GM23338 (cell line): ENCODE measurements at regions not wholly inside any gene's neighbourhood (a gene's known extent, or its start where the extent isn't known, plus 50 kb on each side); places are given as distances from the start of the nearest gene placed in this dataset.

Experiments
- ATAC-seq: fragments of 200-7000 bp; cut with Tn5 transposase; 3 replicates; pipeline ENCODE4 v1.9.1; 2020
- DNase-seq: peaks from one replicate; pipeline ENCODE4 v3.0.0-alpha.2; 2015; ENCODE audit warnings: low spot score
- H2AFZ ChIP-seq: fragments of 200-600 bp; sonication (generic); 2 replicates; pipeline ENCODE4 v1.8.0; 2016; ENCODE audit warnings: antibody characterized with exemption, mild to moderate bottlenecking, moderate library complexity
- H3F3A ChIP-seq: fragments of 200-600 bp; sonication (generic); replicated peaks from 2 replicates; pipeline ENCODE4 v1.8.0; 2017; ENCODE audit warnings: antibody characterized with exemption, mixed run types, low read depth
- H3K27ac ChIP-seq: fragments of 200-600 bp; sonication (generic); 2 replicates; pipeline ENCODE4 v1.6.1; 2016; ENCODE audit warnings: low read depth
- H3K27me3 ChIP-seq: fragments of 200-600 bp; sonication (generic); 2 replicates; pipeline ENCODE4 v1.8.0; 2016; ENCODE audit warnings: mild to moderate bottlenecking, mixed run types, moderate library complexity; ENCODE audit not compliant: insufficient read depth
- H3K36me3 ChIP-seq: fragments of 200-600 bp; sonication (generic); 2 replicates; pipeline ENCODE4 v1.8.0; 2016; ENCODE audit warnings: mild to moderate bottlenecking; ENCODE audit not compliant: insufficient read depth
- H3K4me1 ChIP-seq: fragments of 200-600 bp; sonication (generic); 2 replicates; pipeline ENCODE4 v1.8.0; 2016; ENCODE audit warnings: mild to moderate bottlenecking, moderate library complexity; ENCODE audit not compliant: insufficient read depth
- H3K4me2 ChIP-seq: fragments of 200-600 bp; sonication (generic); 2 replicates; pipeline ENCODE4 v1.7.1; 2017; ENCODE audit warnings: mixed run types
- H3K4me3 ChIP-seq: fragments of 200-600 bp; sonication (generic); 2 replicates; pipeline ENCODE4 v1.6.1; 2016; ENCODE audit warnings: mixed run types
- H3K79me2 ChIP-seq: fragments of 200-600 bp; sonication (generic); replicated peaks from 2 replicates; pipeline ENCODE4 v1.8.0; 2017; ENCODE audit warnings: mild to moderate bottlenecking; ENCODE audit not compliant: insufficient read depth
- H3K9me2 ChIP-seq: fragments of 200-600 bp; sonication (generic); 2 replicates; pipeline ENCODE4 v1.8.0; 2017; ENCODE audit not compliant: insufficient read depth
- H4K20me1 ChIP-seq: fragments of 200-600 bp; sonication (generic); replicated peaks from 2 replicates; pipeline ENCODE4 v1.8.0; 2017; ENCODE audit warnings: mild to moderate bottlenecking; ENCODE audit not compliant: insufficient read depth
- H3K27ac Mint-ChIP-seq: 2 replicates; pipeline ENCODE4 v1.8.0; 2020; ENCODE audit warnings: inconsistent platforms, mild to moderate bottlenecking, moderate library complexity, mixed read lengths
- H3K27me3 Mint-ChIP-seq: 3 replicates; pipeline ENCODE4 v1.8.0; 2022; ENCODE audit warnings: low read depth, mild to moderate bottlenecking, moderate library complexity, mixed read lengths, inconsistent platforms; ENCODE audit not compliant: insufficient read depth, poor library complexity
- H3K36me3 Mint-ChIP-seq: 3 replicates; pipeline ENCODE4 v1.8.0; 2021; ENCODE audit warnings: low read depth, mild to moderate bottlenecking, inconsistent platforms, moderate library complexity, mixed read lengths
- H3K4me1 Mint-ChIP-seq: 3 replicates; pipeline ENCODE4 v1.8.0; 2020; ENCODE audit warnings: mild to moderate bottlenecking, inconsistent platforms, mixed read lengths
- H3K4me3 Mint-ChIP-seq: 3 replicates; pipeline ENCODE4 v1.8.0; 2021; ENCODE audit warnings: moderate library complexity, mild to moderate bottlenecking, inconsistent platforms, mixed read lengths
- H3K9me3 Mint-ChIP-seq: 3 replicates; pipeline ENCODE4 v1.8.0; 2020; ENCODE audit warnings: moderate library complexity, mild to moderate bottlenecking, inconsistent platforms, mixed read lengths
- CREB1 ChIP-seq: fragments of 250-450 bp; sonication (Bioruptor Pico); IDR thresholded peaks from 2 replicates; pipeline ENCODE4 v1.5.0; 2020; ENCODE audit warnings: low read depth, mild to moderate bottlenecking, moderate library complexity
- ETS1 ChIP-seq: IDR thresholded peaks from 2 replicates; pipeline ENCODE4 v1.6.1; 2016; ENCODE audit warnings: antibody characterized with exemption
- EZH2 ChIP-seq: fragments of 200-600 bp; sonication (generic); IDR thresholded peaks from one replicate; pipeline ENCODE4 v1.8.0; 2017; ENCODE audit warnings: antibody characterized with exemption, mild to moderate bottlenecking, low read depth; ENCODE audit not compliant: unreplicated experiment
- EZH2phosphoT487 ChIP-seq: fragments of 200-600 bp; sonication (generic); IDR thresholded peaks from one replicate; pipeline ENCODE4 v1.8.1; 2018; ENCODE audit warnings: antibody characterized with exemption; ENCODE audit not compliant: unreplicated experiment
- NANOG ChIP-seq: IDR thresholded peaks from 2 replicates; pipeline ENCODE4 v1.6.1; 2016; ENCODE audit warnings: antibody characterized with exemption, borderline replicate concordance
- POLR2AphosphoS5 ChIP-seq: IDR thresholded peaks from 2 replicates; pipeline ENCODE4 v1.6.1; 2016; ENCODE audit warnings: antibody characterized with exemption, low read depth
- REST ChIP-seq: IDR thresholded peaks from one replicate; pipeline ENCODE4 v1.6.1; 2018; ENCODE audit warnings: antibody characterized with exemption; ENCODE audit not compliant: unreplicated experiment
- ZNF331 ChIP-seq: fragments of 250-450 bp; sonication (Bioruptor Pico); IDR thresholded peaks from 2 replicates; pipeline ENCODE4 v1.5.0; 2020; ENCODE audit warnings: low read depth, mild to moderate bottlenecking, moderate library complexity

GRCh38 chr2:22932288-22932687, 452.7 kb upstream of the KLHL29 start (continued):
- no peak for TF ChIP-seq REST
- TF ChIP-seq ETS1, result no peak

GRCh38 chr2:22934747-22935146, 450.2 kb upstream of the KLHL29 start:
- H3K27me3 Mint-ChIP-seq, result no peaks in the 10 kb centered on the region
- ATAC-seq (no peak), DNase-seq (no peak)
- H3K4me2 ChIP-seq, result no peak overlapping the region
- no peaks in the 10 kb centered on the region for H3K4me1 ChIP-seq
- no peaks in the 10 kb centered on the region for H3K79me2 ChIP-seq
- H3K4me3 Mint-ChIP-seq, result no peak overlapping the region
- no peak overlapping the region for H2AFZ ChIP-seq
- no peaks in the 10 kb centered on the region for H4K20me1 ChIP-seq
- no peaks in the 10 kb centered on the region; the same call in 2 of the 3 replicates for H3K4me1 Mint-ChIP-seq
- no peak overlapping the region for H3K4me3 ChIP-seq
- no peaks in the 10 kb centered on the region for H3K36me3 Mint-ChIP-seq
- no peak overlapping the region for H3K27ac ChIP-seq
- H3K27ac Mint-ChIP-seq, result no peak overlapping the region
- no peaks in the 10 kb centered on the region; the same call in 2 of the 3 replicates for H3K9me3 Mint-ChIP-seq
- H3K36me3 ChIP-seq, result no peaks in the 10 kb centered on the region
- no peak for TF ChIP-seq NANOG
- TF ChIP-seq CREB1, result no peak
- H3K9me2 ChIP-seq, result no peaks in the 10 kb centered on the region; the same call in 1 of the 2 replicates
- H3K27me3 ChIP-seq, result no peaks in the 10 kb centered on the region
- no peaks in the 10 kb centered on the region for H3F3A ChIP-seq

- DNase-seq, result no peak
- no peak for TF ChIP-seq POLR2AphosphoS5
- no peak for TF ChIP-seq ETS1
- TF ChIP-seq NANOG, result no peak
- TF ChIP-seq EZH2phosphoT487, result no peak
- TF ChIP-seq REST, result no peak
- TF ChIP-seq EZH2, result no peak
- TF ChIP-seq ZNF331 (CRISPR knock-in tag), result no peak
Measured at GRCh38 chr2:22942441-22942840, 442.5 kb upstream of the KLHL29 start.

More at GRCh38 chr2:22942441-22942840, 442.5 kb upstream of the KLHL29 start:
- H3K4me3 Mint-ChIP-seq, result no peak overlapping the region
- Histone ChIP-seq H3K36me3 (no peaks in the 10 kb centered on the region), H4K20me1 (no peaks in the 10 kb centered on the region), H3F3A (no peaks in the 10 kb centered on the region), H3K27ac (no peak overlapping the region), H3K27me3 (no peaks in the 10 kb centered on the region), H3K79me2 (no peaks in the 10 kb centered on the region), H3K4me1 (peaks cover 6% of the 10 kb centered on the region), H3K4me3 (no peak overlapping the region), H3K4me2 (no peak overlapping the region), H2AFZ (peak overlapping the region; percentile 45; the same call in 1 of the 2 replicates), H3K9me2 (peaks cover 13% of the 10 kb centered on the region; the same call in 1 of the 2 replicates)
- no peaks in the 10 kb centered on the region for H3K27me3 Mint-ChIP-seq
- H3K36me3 Mint-ChIP-seq, result no peaks in the 10 kb centered on the region
- no peaks in the 10 kb centered on the region for H3K9me3 Mint-ChIP-seq
- peaks cover 18% of the 10 kb centered on the region for H3K4me1 Mint-ChIP-seq
- no peak overlapping the region for H3K27ac Mint-ChIP-seq
- ATAC-seq, result no peak
